GM12892 (cell line): ENCODE measurements at regions not wholly inside any gene's neighbourhood (a gene's known extent, or its start where the extent isn't known, plus 50 kb on each side); places are given as distances from the start of the nearest gene placed in this dataset.

ENCODE experiments used
- POLR2AphosphoS5 ChIP-seq: IDR thresholded peaks from 2 replicates; pipeline ENCODE4 v1.6.1; 2011; ENCODE audit warnings: low read depth, low read length, control low read depth
- TAF1 ChIP-seq: IDR thresholded peaks from 2 replicates; pipeline ENCODE4 v1.6.1; 2011; ENCODE audit warnings: low read depth, mild to moderate bottlenecking, control low read depth, low read length, borderline replicate concordance

GRCh38 chr14:44316647-44317440 lies 190.2 kb downstream of the FSCB start:
- TF ChIP-seq POLR2AphosphoS5: no peak
- no peak for TF ChIP-seq TAF1
